H9 (cell line): ENCODE measurements at regions not wholly inside any gene's neighbourhood (a gene's known extent, or its start where the extent isn't known, plus 50 kb on each side); places are given as distances from the start of the nearest gene placed in this dataset.
"Not testable (repeated sequence)": the region's sequence is repeated elsewhere in the genome, so short reads cannot be mapped to it uniquely, and the experiment has no call there.

Experiments
- DNase-seq: peaks from one replicate; pipeline ENCODE4 v3.0.0-alpha.2; 2017
- H2AFZ ChIP-seq: one replicate; pipeline ENCODE4 v1.6.1; 2013; ENCODE audit warnings: mild to moderate bottlenecking, low read length, control low read depth, moderate library complexity
- H2AK5ac ChIP-seq: 2 replicates; pipeline ENCODE4 v1.6.1; 2013; ENCODE audit warnings: low read length, control low read depth, mixed read lengths; ENCODE audit not compliant: insufficient read length
- H2BK120ac ChIP-seq: one replicate; pipeline ENCODE4 v1.6.1; 2013; ENCODE audit warnings: low read depth, mild to moderate bottlenecking, low read length, control low read depth, inconsistent platforms; ENCODE audit not compliant: poor library complexity, severe bottlenecking
- H2BK12ac ChIP-seq: 2 replicates; pipeline ENCODE4 v1.6.1; 2013; ENCODE audit warnings: low read length, control low read depth, mixed read lengths, low read depth; ENCODE audit not compliant: insufficient read length
- H2BK15ac ChIP-seq: 2 replicates; pipeline ENCODE4 v1.6.1; 2013; ENCODE audit warnings: low read depth, low read length, control low read depth
- H2BK20ac ChIP-seq: one replicate; pipeline ENCODE4 v1.6.1; 2013; ENCODE audit warnings: low read depth, mild to moderate bottlenecking, low read length, control low read depth, inconsistent platforms; ENCODE audit not compliant: poor library complexity, severe bottlenecking
- H2BK5ac ChIP-seq: 2 replicates; pipeline ENCODE4 v1.6.1; 2013; ENCODE audit warnings: low read length, control low read depth, mixed read lengths; ENCODE audit not compliant: insufficient read length
- H3K14ac ChIP-seq: 2 replicates; pipeline ENCODE4 v1.6.1; 2013; ENCODE audit warnings: low read length, control low read depth; ENCODE audit not compliant: insufficient read depth
- H3K18ac ChIP-seq: 2 replicates; pipeline ENCODE4 v1.6.1; 2013; ENCODE audit warnings: low read depth, mild to moderate bottlenecking, mixed read lengths, low read length, control low read depth; ENCODE audit not compliant: insufficient read length
- H3K23ac ChIP-seq: 2 replicates; pipeline ENCODE4 v1.6.1; 2013; ENCODE audit warnings: low read length, control low read depth, mixed read lengths, low read depth; ENCODE audit not compliant: insufficient read length
- H3K23me2 ChIP-seq: 2 replicates; pipeline ENCODE4 v1.6.1; 2013; ENCODE audit warnings: low read depth, mild to moderate bottlenecking, mixed read lengths, low read length, control low read depth; ENCODE audit not compliant: insufficient read length, poor library complexity, severe bottlenecking
- H3K27ac ChIP-seq: 2 replicates; pipeline ENCODE4 v1.5.1; 2013; ENCODE audit warnings: low read length, control low read depth, mixed read lengths, low read depth; ENCODE audit not compliant: insufficient read length
- H3K27me3 ChIP-seq: 2 replicates; pipeline ENCODE4 v1.6.1; 2013; ENCODE audit warnings: low read length, control low read depth, inconsistent platforms; ENCODE audit not compliant: insufficient read depth
- H3K4ac ChIP-seq: 2 replicates; pipeline ENCODE4 v1.6.1; 2013; ENCODE audit warnings: low read depth, mild to moderate bottlenecking, control low read depth, inconsistent platforms, low read length, moderate library complexity
- H3K4me1 ChIP-seq: 2 replicates; pipeline ENCODE4 v1.6.1; 2013; ENCODE audit warnings: low read length, control low read depth, inconsistent platforms; ENCODE audit not compliant: insufficient read depth
- H3K4me2 ChIP-seq: 2 replicates; pipeline ENCODE4 v1.6.1; 2013; ENCODE audit warnings: low read length, control low read depth, mixed read lengths; ENCODE audit not compliant: insufficient read length, insufficient read depth
- H3K56ac ChIP-seq: 2 replicates; pipeline ENCODE4 v1.6.1; 2013; ENCODE audit warnings: low read depth, mild to moderate bottlenecking, mixed read lengths, low read length, control low read depth; ENCODE audit not compliant: insufficient read length
- H3K79me1 ChIP-seq: 2 replicates; pipeline ENCODE4 v1.6.1; 2013; ENCODE audit warnings: low read depth, mild to moderate bottlenecking, moderate library complexity, low read length, control low read depth, inconsistent platforms; ENCODE audit not compliant: insufficient read depth, poor library complexity, severe bottlenecking
- H3K79me2 ChIP-seq: 2 replicates; pipeline ENCODE4 v1.6.1; 2013; ENCODE audit warnings: low read length, control low read depth, inconsistent platforms; ENCODE audit not compliant: insufficient read depth
- H3K9ac ChIP-seq: 2 replicates; pipeline ENCODE4 v1.6.1; 2013; ENCODE audit warnings: low read length, control low read depth, mixed read lengths; ENCODE audit not compliant: insufficient read length; ENCODE audit errors: extremely low read depth
- H3K9me3 ChIP-seq: one replicate; pipeline ENCODE4 v1.6.1; 2013; ENCODE audit warnings: low read depth, low read length, inconsistent platforms; ENCODE audit not compliant: control insufficient read depth
- H3T11ph ChIP-seq: one replicate; pipeline ENCODE4 v1.6.1; 2013; ENCODE audit warnings: mild to moderate bottlenecking, low read length, control low read depth, inconsistent platforms
- H4K20me1 ChIP-seq: one replicate; pipeline ENCODE4 v1.6.1; 2013; ENCODE audit not compliant: control insufficient read depth, insufficient read length, insufficient read depth
- H4K5ac ChIP-seq: 2 replicates; pipeline ENCODE4 v1.6.1; 2013; ENCODE audit warnings: low read depth, mild to moderate bottlenecking, mixed read lengths, low read length, control low read depth; ENCODE audit not compliant: insufficient read length
- H4K8ac ChIP-seq: replicated peaks from 2 replicates; pipeline ENCODE4 v1.6.1; 2013; ENCODE audit warnings: low read length, control low read depth, mixed read lengths, low read depth; ENCODE audit not compliant: insufficient read length
- H4K91ac ChIP-seq: 2 replicates; pipeline ENCODE4 v1.6.1; 2013; ENCODE audit warnings: low read depth, mild to moderate bottlenecking, moderate library complexity, mixed read lengths, low read length, control low read depth; ENCODE audit not compliant: insufficient read length
- H3K27ac Mint-ChIP-seq, 3 experiments: 2 replicates in 2 of 3; 3 replicates in 1 of 3; pipeline ENCODE4 v1.8.0; 2020 to 2021; ENCODE audit warnings: mixed read lengths in 3 of 3, mild to moderate bottlenecking in 1 of 3, moderate library complexity in 1 of 3
- H3K27me3 Mint-ChIP-seq: 2 replicates; pipeline ENCODE4 v1.8.0; 2021; ENCODE audit warnings: low read depth, mild to moderate bottlenecking, moderate library complexity, mixed read lengths
- H3K36me3 Mint-ChIP-seq, 3 experiments: 2 replicates in 2 of 3; 3 replicates in 1 of 3; pipeline ENCODE4 v1.8.0; 2020 to 2021; ENCODE audit warnings: low read depth in 3 of 3, mixed read lengths in 3 of 3; ENCODE audit not compliant: insufficient read depth in 1 of 3
- H3K4me1 Mint-ChIP-seq, 2 experiments: 2 replicates each; pipeline ENCODE4 v1.8.0; 2020; ENCODE audit warnings: mixed read lengths in 2 of 2
- H3K4me3 Mint-ChIP-seq, 2 experiments: 2 replicates in 1 of 2; 3 replicates in 1 of 2; pipeline ENCODE4 v1.8.0; 2020 to 2021; ENCODE audit warnings: mild to moderate bottlenecking in 2 of 2, mixed read lengths in 2 of 2, moderate library complexity in 1 of 2
- H3K9me3 Mint-ChIP-seq, 2 experiments: 2 replicates in 1 of 2; 3 replicates in 1 of 2; pipeline ENCODE4 v1.8.0; 2020; ENCODE audit warnings: mild to moderate bottlenecking in 2 of 2, mixed read lengths in 2 of 2, moderate library complexity in 1 of 2
- CTCF ChIP-seq: fragments of 200-600 bp; sonication (generic); conservative IDR thresholded peaks from 3 replicates; pipeline ENCODE4 v1.8.0; 2021; ENCODE audit warnings: antibody characterized with exemption, mild to moderate bottlenecking
- WGBS: extraction: QIAGEN DNeasy Blood & Tissue Kit; methylation state at CpG from one replicate; pipeline ENCODE4 v1.1.7; 2013; ENCODE audit warnings: missing lambda C conversion rate, low lambda C conversion rate, mixed read lengths; ENCODE audit not compliant: insufficient read length; ENCODE audit errors: extremely low coverage; 5-methylcytosine and 5-hydroxymethylcytosine counted together

- H2BK20ac ChIP-seq, result no peak overlapping the region
- Mint-ChIP-seq H3K9me3 (peaks cover 12 to 13% of the 10 kb centered on the region in 2 experiments), H3K27ac (no peak overlapping the region), H3K36me3 (peaks cover 0 to 14% (median 4%) of the 10 kb centered on the region in 3 experiments; a peak in 3 of 7 replicates), H3K4me3 (no peak overlapping the region), H3K4me1 (no peaks in the 10 kb centered on the region), H3K27me3 (peaks cover 2% of the 10 kb centered on the region; the same call in 1 of the 2 replicates)
- H4K8ac ChIP-seq, result no peak overlapping the region
- no peak overlapping the region for H3K14ac ChIP-seq
- no peaks in the 10 kb centered on the region for H3K79me1 ChIP-seq
- H3K23me2 ChIP-seq, result no peaks in the 10 kb centered on the region
- no peak overlapping the region for H4K5ac ChIP-seq
- H2BK15ac ChIP-seq, result no peak overlapping the region
- H2BK12ac ChIP-seq, result no peak overlapping the region
- H3K18ac ChIP-seq, result no peak overlapping the region
- no peaks in the 10 kb centered on the region for H3K4me1 ChIP-seq
- H3K9ac ChIP-seq, result no peak overlapping the region
- H3K56ac ChIP-seq, result no peak overlapping the region
- WGBS, result no CpG with 5 or more reads among the region's 2 CpGs
- H3K4ac ChIP-seq, result no peak overlapping the region
- no peaks in the 10 kb centered on the region for H3K9me3 ChIP-seq
- H2AK5ac ChIP-seq, result no peak overlapping the region
- H3K27ac ChIP-seq, result no peak overlapping the region
- H3K4me2 ChIP-seq, result no peak overlapping the region
- H4K91ac ChIP-seq, result no peak overlapping the region
- no peak overlapping the region for H2BK120ac ChIP-seq
- no peaks in the 10 kb centered on the region for H4K20me1 ChIP-seq
- TF ChIP-seq CTCF, result no peak
- no peak overlapping the region for H2BK5ac ChIP-seq
- no peaks in the 10 kb centered on the region for H3K79me2 ChIP-seq
- no peak for DNase-seq
- H3T11ph ChIP-seq, result no peak overlapping the region
- no peak overlapping the region for H3K23ac ChIP-seq
- no peak overlapping the region for H2AFZ ChIP-seq
- no peaks in the 10 kb centered on the region for H3K27me3 ChIP-seq
Observed at GRCh38 chr17:77628035-77628434, 330.5 kb upstream of the TNRC6C start.

- H3T11ph ChIP-seq, H2BK12ac ChIP-seq, H2AFZ ChIP-seq, H4K20me1 ChIP-seq, H3K27me3 ChIP-seq, H3K56ac ChIP-seq, H3K4me1 Mint-ChIP-seq, H2BK120ac ChIP-seq, H4K91ac ChIP-seq, H3K4me3 Mint-ChIP-seq, H3K23ac ChIP-seq, H4K5ac ChIP-seq, H4K8ac ChIP-seq, H3K14ac ChIP-seq, H2AK5ac ChIP-seq, H3K27me3 Mint-ChIP-seq, H3K23me2 ChIP-seq, H2BK15ac ChIP-seq, H3K4me2 ChIP-seq, H3K9ac ChIP-seq, H3K18ac ChIP-seq, H3K9me3 ChIP-seq, H3K79me2 ChIP-seq, H2BK5ac ChIP-seq, H3K4ac ChIP-seq, H3K27ac ChIP-seq, DNase-seq, H2BK20ac ChIP-seq, H3K79me1 ChIP-seq, H3K4me1 ChIP-seq, H3K27ac Mint-ChIP-seq: not testable (repeated sequence)
- no CpG with 5 or more reads among the region's 2 CpGs for WGBS
- Mint-ChIP-seq H3K9me3 (peaks cover 13 to 15% of the 10 kb centered on the region in 2 experiments), H3K36me3 (peaks cover 0 to 14% (median 4%) of the 10 kb centered on the region in 3 experiments; a peak in 3 of 7 replicates)
Observed at GRCh38 chr17:77629284-77629683, 329.2 kb upstream of the TNRC6C start.
